ENCODE measurements at regions not wholly inside any gene's neighbourhood (a gene's known extent, or its start where the extent isn't known, plus 50 kb on each side); places are given as distances from the start of the nearest gene placed in this dataset.

- H3K4me3 ChIP-seq (ENCODE audit: low read depth, low read length): no peak overlapping the region
- no peak for TF ChIP-seq CTCF (IDR thresholded peaks at IDR 0.05; ENCODE audit: low read depth, low read length)
Observed at GRCh38 chr10:3417096-3417495, 244.5 kb upstream of the PITRM1 start.

GRCh38 chr10:3415878-3416605 lies 243.5 kb upstream of the PITRM1 start:
- no peak for TF ChIP-seq CTCF (IDR thresholded peaks at IDR 0.05; ENCODE audit: low read depth, low read length)
- no peak overlapping the region for H3K4me3 ChIP-seq (ENCODE audit: low read depth, low read length)

GRCh38 chr10:3415038-3415736 lies 242.6 kb upstream of the PITRM1 start:
- TF ChIP-seq CTCF (IDR thresholded peaks at IDR 0.05; ENCODE audit: low read depth, low read length): no peak
- no peak overlapping the region for H3K4me3 ChIP-seq (ENCODE audit: low read depth, low read length)

GRCh38 chr10:3414667-3415023 lies 242.1 kb upstream of the PITRM1 start:
- TF ChIP-seq CTCF (IDR thresholded peaks at IDR 0.05; ENCODE audit: low read depth, low read length): no peak
- no peak overlapping the region for H3K4me3 ChIP-seq (ENCODE audit: low read depth, low read length)

GRCh38 chr10:3413937-3414666 lies 241.5 kb upstream of the PITRM1 start:
- no peak for TF ChIP-seq CTCF (IDR thresholded peaks at IDR 0.05; ENCODE audit: low read depth, low read length)
- H3K4me3 ChIP-seq (ENCODE audit: low read depth, low read length): no peak overlapping the region

GRCh38 chr10:3412646-3413045 lies 240.1 kb upstream of the PITRM1 start:
- no peak overlapping the region for H3K4me3 ChIP-seq (ENCODE audit: low read depth, low read length)
- no peak for TF ChIP-seq CTCF (IDR thresholded peaks at IDR 0.05; ENCODE audit: low read depth, low read length)

All from WI38 (cell line).